ENCODE measurements at regions not wholly inside any gene's neighbourhood (a gene's known extent, or its start where the extent isn't known, plus 50 kb on each side); places are given as distances from the start of the nearest gene placed in this dataset.

GRCh38 chr1:29860056-29860455 is 623.7 kb downstream of the PTPRU start:
- in situ Hi-C loops (cut with HindIII; ENCODE audit: low pct_unique_long_range_greater_than_20kb, low sequenced_read_pairs): no loop called here
- no peak for DNase-seq (ENCODE audit: low read depth)

DNA sequence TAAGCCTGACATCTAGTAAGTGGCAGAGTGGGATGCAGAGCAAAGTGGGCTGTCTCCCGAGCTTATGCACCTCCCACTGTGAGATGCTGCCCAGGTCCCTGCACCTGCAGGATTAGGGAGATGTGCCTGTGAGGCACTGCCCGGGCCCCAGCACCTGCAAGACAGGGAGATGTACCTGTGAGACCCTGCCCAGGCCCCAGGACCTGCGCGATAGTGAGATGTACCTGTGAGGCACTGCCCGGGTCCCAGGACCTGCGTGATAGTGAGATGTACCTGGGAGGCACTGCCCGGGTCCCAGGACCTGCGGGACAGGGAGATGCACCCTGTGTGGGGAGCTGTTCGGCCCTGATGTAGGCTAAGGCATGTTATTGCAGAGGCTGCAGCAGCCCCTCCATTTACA is 622.8 kb downstream of the PTPRU start:
- DNase-seq (ENCODE audit: low read depth): no peak
- in situ Hi-C loops (cut with HindIII; ENCODE audit: low pct_unique_long_range_greater_than_20kb, low sequenced_read_pairs): no loop called here

DNA sequence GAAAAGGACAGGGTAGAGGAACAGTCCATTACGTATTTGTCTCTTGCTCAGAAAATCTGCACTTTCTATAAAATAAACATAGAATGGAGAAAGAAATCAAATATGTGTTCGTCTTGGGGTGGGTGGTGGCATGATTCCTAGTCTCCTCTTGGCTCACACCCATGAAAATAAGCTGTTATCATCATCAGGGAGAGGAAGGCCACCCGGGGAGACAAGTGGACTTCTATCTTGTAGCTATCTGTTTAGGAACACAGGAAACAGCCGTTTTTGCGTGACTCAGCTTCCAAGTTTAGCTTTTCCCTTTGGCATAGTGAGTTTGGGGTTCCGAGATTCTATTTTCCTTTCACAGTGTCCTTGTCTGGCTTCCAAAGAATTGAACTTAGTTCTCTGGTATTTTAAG is 622.3 kb downstream of the PTPRU start:
- in situ Hi-C loops (cut with HindIII; ENCODE audit: low pct_unique_long_range_greater_than_20kb, low sequenced_read_pairs): no loop called here
- DNase-seq (ENCODE audit: low read depth): no peak

- no peak for DNase-seq (ENCODE audit: low read depth)
Measured at GRCh38 chr1:29856340-29857114, 620.2 kb downstream of the PTPRU start.

GRCh38 chr1:29855561-29856160 is 619.3 kb downstream of the PTPRU start:
- in situ Hi-C loops (cut with HindIII; ENCODE audit: low pct_unique_long_range_greater_than_20kb, low sequenced_read_pairs): no loop called here
- no peak for DNase-seq (ENCODE audit: low read depth)

More at GRCh38 chr1:29856340-29857114, 620.2 kb downstream of the PTPRU start:
- in situ Hi-C loops (cut with HindIII; ENCODE audit: low pct_unique_long_range_greater_than_20kb, low sequenced_read_pairs): no loop called here

GRCh38 chr1:29854700-29855276 is 618.5 kb downstream of the PTPRU start:
- no peak for DNase-seq (ENCODE audit: low read depth)
- in situ Hi-C loops (cut with HindIII; ENCODE audit: low pct_unique_long_range_greater_than_20kb, low sequenced_read_pairs): no loop called here

- in situ Hi-C loops (cut with HindIII; ENCODE audit: low pct_unique_long_range_greater_than_20kb, low sequenced_read_pairs): no loop called here
Measured at GRCh38 chr1:29853716-29854330, 617.5 kb downstream of the PTPRU start.

GRCh38 chr1:29852248-29852647 is 615.9 kb downstream of the PTPRU start:
- in situ Hi-C loops (cut with HindIII; ENCODE audit: low pct_unique_long_range_greater_than_20kb, low sequenced_read_pairs): no loop called here
- no peak for DNase-seq (ENCODE audit: low read depth)

More at GRCh38 chr1:29853716-29854330, 617.5 kb downstream of the PTPRU start:
- no peak for DNase-seq (ENCODE audit: low read depth)

GRCh38 chr1:29851691-29852090 is 615.4 kb downstream of the PTPRU start:
- DNase-seq (ENCODE audit: low read depth): peak; percentile 77
- in situ Hi-C loops (cut with HindIII; ENCODE audit: low pct_unique_long_range_greater_than_20kb, low sequenced_read_pairs): no loop called here

GRCh38 chr1:29849991-29850757 is 613.9 kb downstream of the PTPRU start:
- no peak for DNase-seq (ENCODE audit: low read depth)
- in situ Hi-C loops (cut with HindIII; ENCODE audit: low pct_unique_long_range_greater_than_20kb, low sequenced_read_pairs): no loop called here

DNA sequence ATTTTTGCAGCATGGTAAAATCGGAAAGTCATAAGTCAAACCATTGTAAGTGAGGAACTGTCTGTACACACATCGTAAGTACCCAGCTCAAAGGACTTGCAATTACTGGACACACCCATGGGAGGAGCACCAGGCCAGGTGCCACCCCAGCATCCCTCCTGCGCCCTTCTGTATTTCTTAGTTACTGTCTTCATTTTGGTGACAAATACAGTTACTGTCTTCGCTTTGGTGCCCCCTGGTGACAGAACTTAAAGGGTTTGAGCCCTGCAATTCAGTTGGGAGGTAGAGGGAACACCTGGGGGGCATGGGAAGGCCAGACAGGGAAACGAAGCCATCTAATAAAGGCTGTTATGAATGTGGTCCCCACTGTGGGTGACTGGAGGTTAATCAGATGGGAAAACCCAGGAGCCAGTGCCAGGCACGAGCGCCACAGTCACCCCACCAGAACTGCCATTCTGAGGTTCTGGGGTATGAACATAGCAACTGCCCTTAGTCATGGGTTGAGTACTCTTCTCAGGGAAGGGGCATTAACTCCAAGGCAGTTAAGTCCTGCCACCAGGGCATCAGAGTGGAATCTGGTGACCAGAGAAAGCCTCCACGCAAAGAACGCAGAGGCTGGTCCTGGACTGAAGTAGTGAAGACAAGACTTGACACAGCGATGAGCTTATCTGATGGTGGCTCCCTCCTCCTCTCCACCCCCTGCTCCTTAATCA is 612.9 kb downstream of the PTPRU start:
- in situ Hi-C loops (cut with HindIII; ENCODE audit: low pct_unique_long_range_greater_than_20kb, low sequenced_read_pairs): no loop called here
- peak; percentile 14 for DNase-seq (ENCODE audit: low read depth)

DNA sequence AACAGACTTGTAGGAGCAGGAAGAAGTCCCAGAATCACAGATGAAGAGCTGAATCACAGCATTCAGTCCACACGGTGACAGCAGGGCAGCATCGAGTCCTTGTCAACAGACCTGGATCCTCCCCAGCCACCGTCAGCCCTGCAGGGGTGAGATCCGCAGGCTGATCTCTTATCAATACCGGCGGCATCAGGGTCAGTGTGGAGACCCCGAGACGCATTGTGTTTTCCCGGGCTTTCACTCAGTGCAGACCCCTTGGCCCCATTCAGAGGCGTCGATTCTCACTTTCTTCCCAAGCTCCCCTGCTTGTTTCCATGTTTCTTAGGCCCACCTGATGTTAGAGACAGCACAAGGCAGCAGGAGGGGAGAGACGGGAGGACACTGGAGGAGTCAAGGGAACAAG is 609.6 kb downstream of the PTPRU start:
- in situ Hi-C loops (cut with HindIII; ENCODE audit: low pct_unique_long_range_greater_than_20kb, low sequenced_read_pairs): no loop called here
- no peak for DNase-seq (ENCODE audit: low read depth)

- no peak for DNase-seq (ENCODE audit: low read depth)
- in situ Hi-C loops (cut with HindIII; ENCODE audit: low pct_unique_long_range_greater_than_20kb, low sequenced_read_pairs): no loop called here
Measured at GRCh38 chr1:29842130-29842529, 605.8 kb downstream of the PTPRU start.

DNA sequence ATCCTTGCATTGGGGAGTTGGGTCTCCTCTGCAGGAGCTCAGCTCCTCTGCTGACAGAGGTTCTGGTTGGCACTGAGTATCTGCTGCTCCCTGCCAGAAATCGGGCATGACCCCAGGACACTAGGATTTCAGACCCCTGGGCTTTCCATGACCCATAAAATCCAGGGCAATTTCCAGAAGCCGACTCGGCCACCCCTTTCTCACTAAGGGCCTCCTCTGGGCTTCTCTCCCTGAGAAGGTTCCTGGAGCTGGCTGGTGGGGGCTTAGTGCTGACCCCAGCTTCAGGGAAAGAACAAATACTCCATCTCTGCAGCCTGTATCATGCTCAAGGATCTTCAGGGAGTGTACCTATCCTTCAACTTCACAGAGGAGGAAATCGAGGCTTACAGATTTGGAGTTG is 603.4 kb downstream of the PTPRU start:
- DNase-seq (ENCODE audit: low read depth): no peak
- in situ Hi-C loops (cut with HindIII; ENCODE audit: low pct_unique_long_range_greater_than_20kb, low sequenced_read_pairs): no loop called here

DNA sequence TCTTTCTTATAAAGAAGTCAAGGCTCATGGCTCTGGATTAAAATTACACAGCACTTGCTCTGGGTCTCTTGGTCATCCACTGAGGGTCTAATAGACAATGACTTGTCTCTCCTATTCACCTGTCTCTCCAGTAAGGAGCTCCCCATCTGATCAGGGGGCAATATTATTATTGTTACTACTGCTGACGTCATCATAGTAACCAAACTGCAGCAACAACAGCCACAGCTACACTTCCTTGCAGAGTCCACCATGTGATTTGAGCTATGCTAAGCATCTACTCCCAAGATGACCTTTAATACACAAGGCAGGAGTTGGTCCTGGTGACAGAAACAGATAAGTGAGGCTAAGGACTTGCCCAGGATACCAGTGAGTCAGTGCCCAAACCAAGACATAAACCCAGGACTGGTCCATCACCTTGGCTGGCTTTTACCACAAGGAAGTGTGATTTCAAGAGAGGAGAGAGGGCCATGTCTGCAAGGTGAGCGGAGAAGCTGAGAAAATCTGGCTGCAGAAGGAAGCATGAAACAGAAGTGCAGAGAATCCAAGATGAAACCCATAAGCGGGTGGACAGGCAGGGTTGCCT is 602.5 kb downstream of the PTPRU start:
- in situ Hi-C loops (cut with HindIII; ENCODE audit: low pct_unique_long_range_greater_than_20kb, low sequenced_read_pairs): no loop called here
- DNase-seq (ENCODE audit: low read depth): no peak

GRCh38 chr1:29836651-29837646 is 600.6 kb downstream of the PTPRU start:
- in situ Hi-C loops (cut with HindIII; ENCODE audit: low pct_unique_long_range_greater_than_20kb, low sequenced_read_pairs): no loop called here
- no peak for DNase-seq (ENCODE audit: low read depth)

- in situ Hi-C loops (cut with HindIII; ENCODE audit: low pct_unique_long_range_greater_than_20kb, low sequenced_read_pairs): no loop called here
- no peak for DNase-seq (ENCODE audit: low read depth)
Measured at GRCh38 chr1:29835874-29836273, 599.6 kb downstream of the PTPRU start.
